GM12878 (cell line): ENCODE measurements at regions not wholly inside any gene's neighbourhood (a gene's known extent, or its start where the extent isn't known, plus 50 kb on each side); places are given as distances from the start of the nearest gene placed in this dataset.

Source experiments
- ATAC-seq: fragments of 200-7000 bp; cut with Tn5 transposase; 3 replicates; pipeline ENCODE4 v1.9.1; 2020; ENCODE audit warnings: mild to moderate bottlenecking, moderate library complexity
- BruUV-seq: library from RNA; stranded (reverse); fragments of 400-500 nt; replicated peaks from 2 replicates; lab custom pipeline; 2021; lab: Mats Ljungman, UMichigan
- CTCF ChIA-PET: fragments of 300-600 bp; sonication (Branson Sonifier 250); formaldehyde crosslinking; extraction: SDS; loops from one replicate; lab custom pipeline; 2021; ENCODE audit warnings: inconsistent platforms; lab: Yijun Ruan, JAX
- POLR2A ChIA-PET: fragments of 350-600 bp; formaldehyde crosslinking; extraction: SDS; loops from one replicate; lab custom pipeline; 2021; ENCODE audit warnings: inconsistent platforms; lab: Charles Lee
- RAD21 ChIA-PET: fragments of 300-600 bp; sonication (Branson Sonifier 250); formaldehyde crosslinking; loops from one replicate; lab custom pipeline; 2023; ENCODE audit warnings: antibody characterized with exemption; ENCODE audit not compliant: unreplicated experiment; lab: Charles Lee
- SMC1A ChIA-PET: fragments of 300-600 bp; sonication (Branson Sonifier 250); formaldehyde crosslinking; loops from one replicate; lab custom pipeline; 2023; ENCODE audit not compliant: unreplicated experiment, uncharacterized antibody; lab: Charles Lee
- DNase-seq: peaks from one replicate; pipeline ENCODE4 v3.0.0-alpha.2; 2011; ENCODE audit warnings: low read depth, low spot score
- FAIRE-seq: peaks from 3 replicates; lab custom pipeline; 2011; peaks lifted over from hg19 to GRCh38; lab: Jason Lieb, UNC
- H2AFZ ChIP-seq: 2 replicates; pipeline ENCODE4 v1.6.0; 2011; ENCODE audit warnings: low read depth, low read length, control low read depth; ENCODE audit not compliant: control insufficient read depth
- H3K27ac ChIP-seq: 2 replicates; pipeline ENCODE4 v1.5.1; 2011; ENCODE audit warnings: control low read depth; ENCODE audit not compliant: control insufficient read depth, insufficient read depth
- H3K27me3 ChIP-seq, 2 experiments: replicated peaks in 1 of 2; 2 replicates each; pipeline versions ENCODE4 v1.6.0 to v1.6.1; 2011; ENCODE audit warnings: low read length in 1 of 2; ENCODE audit not compliant: control insufficient read depth in 2 of 2, insufficient read depth in 2 of 2
- H3K36me3 ChIP-seq, 2 experiments: 2 replicates each; pipeline ENCODE4 v1.5.1; 2011; ENCODE audit warnings: low read length in 1 of 2; ENCODE audit not compliant: control insufficient read depth in 2 of 2, insufficient read depth in 2 of 2
- H3K4me1 ChIP-seq: 2 replicates; pipeline ENCODE4 v1.6.1; 2011; ENCODE audit warnings: mild to moderate bottlenecking, low read length, moderate library complexity, mixed read lengths; ENCODE audit not compliant: control insufficient read depth, insufficient read depth
- H3K4me2 ChIP-seq: 2 replicates; pipeline ENCODE4 v1.6.0; 2011; ENCODE audit warnings: control low read depth; ENCODE audit not compliant: control insufficient read depth, insufficient read depth
- H3K4me3 ChIP-seq: fragments of 200-600 bp; sonication (generic); 2 replicates; pipeline ENCODE4 v1.5.1; 2016
- H3K79me2 ChIP-seq: 2 replicates; pipeline ENCODE4 v1.6.0; 2011; ENCODE audit warnings: low read length; ENCODE audit not compliant: control insufficient read depth, insufficient read depth
- H3K9ac ChIP-seq: 2 replicates; pipeline ENCODE4 v1.8.0; 2011; ENCODE audit warnings: low read length, control low read depth, mixed read lengths; ENCODE audit not compliant: control insufficient read depth, insufficient read depth
- H3K9me3 ChIP-seq: replicated peaks from 3 replicates; pipeline ENCODE4 v1.5.1; 2011; ENCODE audit warnings: mild to moderate bottlenecking, low read length; ENCODE audit not compliant: control insufficient read depth, insufficient read depth
- H4K20me1 ChIP-seq: 2 replicates; pipeline ENCODE4 v1.6.0; 2011; ENCODE audit not compliant: control insufficient read depth, insufficient read depth
- CHD2 ChIP-seq: IDR thresholded peaks from 2 replicates; pipeline ENCODE4 v1.6.1; 2011; ENCODE audit warnings: low read depth, low read length, improper control_type of control experiment, borderline replicate concordance
- EGR1 ChIP-seq, 2 experiments: IDR thresholded peaks; 1 replicate in 1 of 2; 2 replicates in 1 of 2; pipeline ENCODE4 v1.6.1; 2011 to 2012; ENCODE audit warnings: low read depth in 2 of 2, low read length in 2 of 2, borderline replicate concordance in 1 of 2, mild to moderate bottlenecking in 1 of 2, moderate library complexity in 1 of 2
- HCFC1 ChIP-seq: fragments of 150-350 bp; IDR thresholded peaks from 2 replicates; pipeline ENCODE4 v1.6.1; 2014; ENCODE audit warnings: low read length
- MYB ChIP-seq: fragments of 150-350 bp; IDR thresholded peaks from 2 replicates; pipeline ENCODE4 v1.6.1; 2014; ENCODE audit warnings: mild to moderate bottlenecking, low read depth, low read length, borderline replicate concordance
- NFIC ChIP-seq: IDR thresholded peaks from 2 replicates; pipeline ENCODE4 v1.6.1; 2012; ENCODE audit warnings: low read depth, mild to moderate bottlenecking, inconsistent platforms, low read length, moderate library complexity
- RB1 ChIP-seq: fragments of 450-650 bp; formaldehyde crosslinking; IDR thresholded peaks from 2 replicates; pipeline ENCODE4 v1.6.1; 2017; ENCODE audit warnings: mild to moderate bottlenecking, borderline replicate concordance
- SIN3A ChIP-seq: IDR thresholded peaks from 2 replicates; pipeline ENCODE4 v1.6.1; 2012; ENCODE audit warnings: low read depth, low read length, improper control_type of control experiment
- SMARCA5 ChIP-seq: fragments of 450-650 bp; IDR thresholded peaks from 2 replicates; pipeline ENCODE4 v1.6.1; 2017; ENCODE audit warnings: mild to moderate bottlenecking
- SRF ChIP-seq, 2 experiments: IDR thresholded peaks; 2 replicates each; pipeline ENCODE4 v1.6.1; 2011; ENCODE audit warnings: low read depth in 2 of 2, low read length in 2 of 2, mild to moderate bottlenecking in 1 of 2, moderate library complexity in 1 of 2
- STAT1 ChIP-seq: fragments of 450-650 bp; conservative IDR thresholded peaks from 2 replicates; pipeline ENCODE4 v1.6.1; 2014; ENCODE audit warnings: antibody characterized with exemption, mild to moderate bottlenecking
- TARDBP ChIP-seq: IDR thresholded peaks from 2 replicates; pipeline ENCODE4 v1.6.1; 2016; ENCODE audit warnings: borderline replicate concordance
- WGBS: methylation state at CpG from one replicate; pipeline ENCODE4 v1.1.6; 2016; ENCODE audit warnings: low lambda C conversion rate; ENCODE audit not compliant: insufficient replicate concordance, insufficient coverage; ENCODE audit errors: missing lambda C conversion rate; 5-methylcytosine and 5-hydroxymethylcytosine counted together
- in situ Hi-C: fragments of 300-500 bp; cut with MboI; formaldehyde crosslinking; loops from 9 replicates; pipeline ENCODE4 v1.14.3; 2018; ENCODE audit warnings: mixed read lengths
- intact Hi-C: fragments of 100-400 bp; cut with micrococcal nuclease; formaldehyde crosslinking; loops from one replicate; pipeline ENCODE4 v1.14.2; 2022; ENCODE audit not compliant: unreplicated experiment
- TF ChIP-seq, protein P1 (sequence below): fragments of 450-650 bp; IDR thresholded peaks from 2 replicates; pipeline ENCODE4 v1.6.1; 2018; ENCODE audit warnings: mild to moderate bottlenecking, low read depth, moderate library complexity; ENCODE audit not compliant: partially characterized antibody
- TF ChIP-seq, protein P2 (sequence below): fragments of 450-650 bp; formaldehyde crosslinking; IDR thresholded peaks from 2 replicates; pipeline ENCODE4 v1.4.0; 2020; ENCODE audit warnings: mild to moderate bottlenecking, moderate library complexity
- TF ChIP-seq, protein P3 (sequence below): IDR thresholded peaks from 2 replicates; pipeline ENCODE4 v1.6.1; 2011; ENCODE audit warnings: borderline replicate concordance, low read depth, mild to moderate bottlenecking, moderate library complexity, mixed read lengths, low read length; ENCODE audit not compliant: insufficient read depth; ENCODE audit errors: extremely low read length

DNA sequence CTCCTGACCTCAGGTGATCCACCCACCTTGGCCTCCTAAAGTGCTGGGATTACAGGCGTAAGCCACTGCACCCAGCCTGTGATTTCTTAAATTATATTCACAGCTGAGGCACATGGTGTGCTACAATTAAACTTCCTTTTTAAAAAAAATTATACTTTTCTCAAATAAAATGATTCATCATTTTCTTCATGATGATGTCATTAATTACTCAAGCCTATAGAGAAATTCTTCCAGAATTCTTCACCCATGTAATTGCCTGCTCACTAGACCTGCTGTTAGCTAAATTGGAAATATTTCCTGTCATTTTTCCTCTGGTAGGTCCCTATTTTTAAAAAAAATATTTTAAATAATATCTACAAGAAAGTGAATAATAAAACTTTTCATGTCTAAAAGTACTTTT lies 440.0 kb upstream of the ANO3 start (continued):
- TF ChIP-seq MYB (no peak), STAT1 (no peak)
- TF ChIP-seq, protein P1, sequence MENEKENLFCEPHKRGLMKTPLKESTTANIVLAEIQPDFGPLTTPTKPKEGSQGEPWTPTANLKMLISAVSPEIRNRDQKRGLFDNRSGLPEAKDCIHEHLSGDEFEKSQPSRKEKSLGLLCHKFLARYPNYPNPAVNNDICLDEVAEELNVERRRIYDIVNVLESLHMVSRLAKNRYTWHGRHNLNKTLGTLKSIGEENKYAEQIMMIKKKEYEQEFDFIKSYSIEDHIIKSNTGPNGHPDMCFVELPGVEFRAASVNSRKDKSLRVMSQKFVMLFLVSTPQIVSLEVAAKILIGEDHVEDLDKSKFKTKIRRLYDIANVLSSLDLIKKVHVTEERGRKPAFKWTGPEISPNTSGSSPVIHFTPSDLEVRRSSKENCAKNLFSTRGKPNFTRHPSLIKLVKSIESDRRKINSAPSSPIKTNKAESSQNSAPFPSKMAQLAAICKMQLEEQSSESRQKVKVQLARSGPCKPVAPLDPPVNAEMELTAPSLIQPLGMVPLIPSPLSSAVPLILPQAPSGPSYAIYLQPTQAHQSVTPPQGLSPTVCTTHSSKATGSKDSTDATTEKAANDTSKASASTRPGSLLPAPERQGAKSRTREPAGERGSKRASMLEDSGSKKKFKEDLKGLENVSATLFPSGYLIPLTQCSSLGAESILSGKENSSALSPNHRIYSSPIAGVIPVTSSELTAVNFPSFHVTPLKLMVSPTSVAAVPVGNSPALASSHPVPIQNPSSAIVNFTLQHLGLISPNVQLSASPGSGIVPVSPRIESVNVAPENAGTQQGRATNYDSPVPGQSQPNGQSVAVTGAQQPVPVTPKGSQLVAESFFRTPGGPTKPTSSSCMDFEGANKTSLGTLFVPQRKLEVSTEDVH, result no peak

DNA sequence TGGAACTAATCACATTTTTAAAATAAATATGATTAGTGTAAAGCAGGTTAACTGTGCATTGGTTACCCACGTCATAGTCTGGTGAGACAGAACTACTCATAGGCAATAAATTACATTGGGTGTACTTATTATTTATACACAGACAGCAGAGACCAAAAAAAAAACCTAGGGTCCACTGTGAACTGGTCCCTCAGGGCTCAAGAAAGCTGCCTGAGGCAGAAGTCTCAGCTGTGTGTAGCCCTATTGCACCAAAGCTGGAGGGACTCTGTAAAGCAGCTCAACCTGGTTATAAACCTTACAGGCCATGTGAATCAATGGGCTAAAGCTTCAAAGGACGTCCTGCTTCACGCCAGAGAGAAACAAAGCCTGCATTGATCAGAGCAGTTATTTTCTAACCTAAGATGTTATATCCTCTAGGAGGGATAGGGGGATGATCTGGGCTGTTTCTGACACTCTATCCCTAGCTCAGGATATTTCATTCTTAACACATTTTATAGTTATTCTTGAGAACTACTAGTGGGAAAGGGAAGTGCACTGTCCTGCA lies 432.2 kb upstream of the ANO3 start:
- no peaks in the 10 kb centered on the region for H3K79me2 ChIP-seq
- POLR2A ChIA-PET, result no interaction called here
- H3K9me3 ChIP-seq, result no peaks in the 10 kb centered on the region
- H3K4me2 ChIP-seq, result no peak overlapping the region
- RAD21 ChIA-PET, result no interaction called here
- ATAC-seq (no peak), FAIRE-seq (no peak), DNase-seq (no peak)
- no peak for TF ChIP-seq CHD2
- no peak for TF ChIP-seq SMARCA5
- TF ChIP-seq EGR1 (IDR thresholded peaks at IDR 0.05; ENCODE audit: borderline replicate concordance in 1 of 2, low read depth in 2 of 2, low read length in 2 of 2), result no peak
- no peak for TF ChIP-seq TARDBP
- TF ChIP-seq, protein P2, sequence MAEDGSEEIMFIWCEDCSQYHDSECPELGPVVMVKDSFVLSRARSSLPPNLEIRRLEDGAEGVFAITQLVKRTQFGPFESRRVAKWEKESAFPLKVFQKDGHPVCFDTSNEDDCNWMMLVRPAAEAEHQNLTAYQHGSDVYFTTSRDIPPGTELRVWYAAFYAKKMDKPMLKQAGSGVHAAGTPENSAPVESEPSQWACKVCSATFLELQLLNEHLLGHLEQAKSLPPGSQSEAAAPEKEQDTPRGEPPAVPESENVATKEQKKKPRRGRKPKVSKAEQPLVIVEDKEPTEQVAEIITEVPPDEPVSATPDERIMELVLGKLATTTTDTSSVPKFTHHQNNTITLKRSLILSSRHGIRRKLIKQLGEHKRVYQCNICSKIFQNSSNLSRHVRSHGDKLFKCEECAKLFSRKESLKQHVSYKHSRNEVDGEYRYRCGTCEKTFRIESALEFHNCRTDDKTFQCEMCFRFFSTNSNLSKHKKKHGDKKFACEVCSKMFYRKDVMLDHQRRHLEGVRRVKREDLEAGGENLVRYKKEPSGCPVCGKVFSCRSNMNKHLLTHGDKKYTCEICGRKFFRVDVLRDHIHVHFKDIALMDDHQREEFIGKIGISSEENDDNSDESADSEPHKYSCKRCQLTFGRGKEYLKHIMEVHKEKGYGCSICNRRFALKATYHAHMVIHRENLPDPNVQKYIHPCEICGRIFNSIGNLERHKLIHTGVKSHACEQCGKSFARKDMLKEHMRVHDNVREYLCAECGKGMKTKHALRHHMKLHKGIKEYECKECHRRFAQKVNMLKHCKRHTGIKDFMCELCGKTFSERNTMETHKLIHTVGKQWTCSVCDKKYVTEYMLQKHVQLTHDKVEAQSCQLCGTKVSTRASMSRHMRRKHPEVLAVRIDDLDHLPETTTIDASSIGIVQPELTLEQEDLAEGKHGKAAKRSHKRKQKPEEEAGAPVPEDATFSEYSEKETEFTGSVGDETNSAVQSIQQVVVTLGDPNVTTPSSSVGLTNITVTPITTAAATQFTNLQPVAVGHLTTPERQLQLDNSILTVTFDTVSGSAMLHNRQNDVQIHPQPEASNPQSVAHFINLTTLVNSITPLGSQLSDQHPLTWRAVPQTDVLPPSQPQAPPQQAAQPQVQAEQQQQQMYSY (CRISPR knock-in tag), result no peak
- TF ChIP-seq RB1, result no peak
- no peak for TF ChIP-seq SRF (IDR thresholded peaks at IDR 0.05; ENCODE audit: low read depth in 2 of 2, low read length in 2 of 2)
- TF ChIP-seq HCFC1, result no peak
- no peak for TF ChIP-seq SIN3A
- TF ChIP-seq NFIC, result no peak
- TF ChIP-seq, protein P3, sequence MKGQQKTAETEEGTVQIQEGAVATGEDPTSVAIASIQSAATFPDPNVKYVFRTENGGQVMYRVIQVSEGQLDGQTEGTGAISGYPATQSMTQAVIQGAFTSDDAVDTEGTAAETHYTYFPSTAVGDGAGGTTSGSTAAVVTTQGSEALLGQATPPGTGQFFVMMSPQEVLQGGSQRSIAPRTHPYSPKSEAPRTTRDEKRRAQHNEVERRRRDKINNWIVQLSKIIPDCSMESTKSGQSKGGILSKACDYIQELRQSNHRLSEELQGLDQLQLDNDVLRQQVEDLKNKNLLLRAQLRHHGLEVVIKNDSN, result no peak
- in situ Hi-C loops, result no loop called here
- SMC1A ChIA-PET, result no interaction called here
- no peaks in the 10 kb centered on the region for H3K4me1 ChIP-seq
- intact Hi-C loops, result no loop called here
- no peak overlapping the region for H3K4me3 ChIP-seq
- CTCF ChIA-PET, result no interaction called here
- H2AFZ ChIP-seq, result no peak overlapping the region
- H3K27me3 ChIP-seq, result no peaks in the 10 kb centered on the region
- no peak overlapping the region for H3K9ac ChIP-seq
- no peak overlapping the region for H3K27ac ChIP-seq
- H3K36me3 ChIP-seq, result no peaks in the 10 kb centered on the region
- no TSS peak for BruUV-seq
- H4K20me1 ChIP-seq, result no peaks in the 10 kb centered on the region
- WGBS, result 2% methylated on average over 3 of the region's 3 CpGs
